SJSA1 (cell line): ENCODE measurements at regions not wholly inside any gene's neighbourhood (a gene's known extent, or its start where the extent isn't known, plus 50 kb on each side); places are given as distances from the start of the nearest gene placed in this dataset.

Experiments
- DNase-seq, 2 experiments: peaks; one replicate each; pipeline ENCODE4 v3.0.0-alpha.2; 2015 to 2020; ENCODE audit warnings: low spot score in 2 of 2, low read depth in 1 of 2
- H3K27ac ChIP-seq: fragments of 250-450 bp; sonication (Bioruptor Pico); 2 replicates; pipeline ENCODE4 v1.5.1; 2020; ENCODE audit warnings: mild to moderate bottlenecking, moderate library complexity
- H3K27me3 ChIP-seq: fragments of 250-450 bp; sonication (Bioruptor Pico); replicated peaks from 2 replicates; pipeline ENCODE4 v1.5.1; 2020; ENCODE audit warnings: mild to moderate bottlenecking, moderate library complexity
- H3K36me3 ChIP-seq: fragments of 250-450 bp; sonication (Bioruptor Pico); 2 replicates; pipeline ENCODE4 v1.5.1; 2020; ENCODE audit warnings: mild to moderate bottlenecking
- H3K4me1 ChIP-seq: fragments of 250-450 bp; sonication (Bioruptor Pico); replicated peaks from 2 replicates; pipeline ENCODE4 v1.6.1; 2021; ENCODE audit warnings: mild to moderate bottlenecking
- H3K4me3 ChIP-seq: fragments of 250-450 bp; sonication (Bioruptor Pico); 2 replicates; pipeline ENCODE4 v1.5.1; 2020; ENCODE audit warnings: mild to moderate bottlenecking
- H3K9me3 ChIP-seq: fragments of 250-450 bp; sonication (Bioruptor Pico); replicated peaks from 2 replicates; pipeline ENCODE4 v1.5.1; 2020; ENCODE audit warnings: mild to moderate bottlenecking

GRCh38 chr3:182180654-182181385, 469.1 kb downstream of the SOX2 start:
- H3K36me3 ChIP-seq: no peaks in the 10 kb centered on the region
- H3K27me3 ChIP-seq: no peaks in the 10 kb centered on the region
- H3K4me3 ChIP-seq: no peak overlapping the region
- H3K4me1 ChIP-seq: no peaks in the 10 kb centered on the region
- DNase-seq: no peak
- no peak overlapping the region for H3K27ac ChIP-seq
- no peaks in the 10 kb centered on the region for H3K9me3 ChIP-seq

- no peaks in the 10 kb centered on the region for H3K9me3 ChIP-seq
- H3K36me3 ChIP-seq: no peaks in the 10 kb centered on the region
- H3K4me3 ChIP-seq: no peak overlapping the region
- H3K27ac ChIP-seq: no peak overlapping the region
- no peaks in the 10 kb centered on the region for H3K4me1 ChIP-seq
- DNase-seq: no peak
- no peaks in the 10 kb centered on the region for H3K27me3 ChIP-seq
Measured at GRCh38 chr3:182182531-182182968, 470.8 kb downstream of the SOX2 start.

- H3K27ac ChIP-seq: no peak overlapping the region
- H3K4me3 ChIP-seq: no peak overlapping the region
- H3K27me3 ChIP-seq: no peaks in the 10 kb centered on the region
- DNase-seq: no peak
- H3K36me3 ChIP-seq: no peaks in the 10 kb centered on the region
- H3K9me3 ChIP-seq: no peaks in the 10 kb centered on the region
- no peaks in the 10 kb centered on the region for H3K4me1 ChIP-seq
Measured at GRCh38 chr3:182183716-182184430, 472.1 kb downstream of the SOX2 start.

- no peaks in the 10 kb centered on the region for H3K4me1 ChIP-seq
- H3K36me3 ChIP-seq: no peaks in the 10 kb centered on the region
- no peak overlapping the region for H3K4me3 ChIP-seq
- no peak for DNase-seq
- H3K9me3 ChIP-seq: no peaks in the 10 kb centered on the region
- no peaks in the 10 kb centered on the region for H3K27me3 ChIP-seq
- no peak overlapping the region for H3K27ac ChIP-seq
Measured at GRCh38 chr3:182185313-182185712, 473.6 kb downstream of the SOX2 start.

- H3K9me3 ChIP-seq: no peaks in the 10 kb centered on the region
- H3K27me3 ChIP-seq: no peaks in the 10 kb centered on the region
- H3K27ac ChIP-seq: no peak overlapping the region
- DNase-seq: no peak
- no peaks in the 10 kb centered on the region for H3K4me1 ChIP-seq
- no peak overlapping the region for H3K4me3 ChIP-seq
- no peaks in the 10 kb centered on the region for H3K36me3 ChIP-seq
Measured at GRCh38 chr3:182190056-182190455, 478.3 kb downstream of the SOX2 start.

GRCh38 chr3:182198345-182198744, 486.6 kb downstream of the SOX2 start:
- Histone ChIP-seq H3K36me3 (no peaks in the 10 kb centered on the region), H3K4me1 (no peaks in the 10 kb centered on the region), H3K9me3 (no peaks in the 10 kb centered on the region), H3K27me3 (no peaks in the 10 kb centered on the region), H3K27ac (no peak overlapping the region), H3K4me3 (no peak overlapping the region)
- no peak for DNase-seq

GRCh38 chr3:182201456-182202168, 489.9 kb downstream of the SOX2 start:
- no peaks in the 10 kb centered on the region for H3K27me3 ChIP-seq
- H3K27ac ChIP-seq: no peak overlapping the region
- H3K4me3 ChIP-seq: no peak overlapping the region
- H3K9me3 ChIP-seq: no peaks in the 10 kb centered on the region
- no peak for DNase-seq
- H3K4me1 ChIP-seq: no peaks in the 10 kb centered on the region
- H3K36me3 ChIP-seq: no peaks in the 10 kb centered on the region

- Histone ChIP-seq H3K4me3 (no peak overlapping the region), H3K27ac (no peak overlapping the region), H3K9me3 (no peaks in the 10 kb centered on the region), H3K27me3 (no peaks in the 10 kb centered on the region), H3K36me3 (no peaks in the 10 kb centered on the region), H3K4me1 (peaks cover 8% of the 10 kb centered on the region)
- DNase-seq: peak; percentile 57 to 77
Measured at GRCh38 chr3:182212479-182213076, 500.9 kb downstream of the SOX2 start.

GRCh38 chr3:182214416-182214815, 502.7 kb downstream of the SOX2 start:
- Histone ChIP-seq H3K4me1 (peaks cover 8% of the 10 kb centered on the region), H3K27ac (no peak overlapping the region), H3K4me3 (no peak overlapping the region), H3K9me3 (no peaks in the 10 kb centered on the region), H3K36me3 (no peaks in the 10 kb centered on the region), H3K27me3 (no peaks in the 10 kb centered on the region)
- no peak for DNase-seq

GRCh38 chr3:182215881-182216280, 504.2 kb downstream of the SOX2 start:
- no peaks in the 10 kb centered on the region for H3K9me3 ChIP-seq
- H3K4me3 ChIP-seq: no peak overlapping the region
- H3K36me3 ChIP-seq: no peaks in the 10 kb centered on the region
- no peak overlapping the region for H3K27ac ChIP-seq
- H3K27me3 ChIP-seq: no peaks in the 10 kb centered on the region
- DNase-seq: no peak
- H3K4me1 ChIP-seq: peaks cover 8% of the 10 kb centered on the region

GRCh38 chr3:182216311-182216970, 504.7 kb downstream of the SOX2 start:
- H3K27me3 ChIP-seq: no peaks in the 10 kb centered on the region
- H3K27ac ChIP-seq: no peak overlapping the region
- peaks cover 8% of the 10 kb centered on the region for H3K4me1 ChIP-seq
- no peak for DNase-seq
- H3K4me3 ChIP-seq: no peak overlapping the region
- H3K9me3 ChIP-seq: no peaks in the 10 kb centered on the region
- H3K36me3 ChIP-seq: no peaks in the 10 kb centered on the region

- no peaks in the 10 kb centered on the region for H3K4me1 ChIP-seq
- no peaks in the 10 kb centered on the region for H3K36me3 ChIP-seq
- no peak for DNase-seq
- no peak overlapping the region for H3K4me3 ChIP-seq
- no peak overlapping the region for H3K27ac ChIP-seq
- no peaks in the 10 kb centered on the region for H3K9me3 ChIP-seq
- H3K27me3 ChIP-seq: no peaks in the 10 kb centered on the region
Measured at GRCh38 chr3:182220013-182220412, 508.3 kb downstream of the SOX2 start.

GRCh38 chr3:182220471-182220870, 508.7 kb downstream of the SOX2 start:
- no peak for DNase-seq
- Histone ChIP-seq H3K4me1 (no peaks in the 10 kb centered on the region), H3K27ac (no peak overlapping the region), H3K9me3 (no peaks in the 10 kb centered on the region), H3K36me3 (no peaks in the 10 kb centered on the region), H3K4me3 (no peak overlapping the region), H3K27me3 (no peaks in the 10 kb centered on the region)
